Lower leg skin (tissue), 4 donors: ENCODE measurements at regions not wholly inside any gene's neighbourhood (a gene's known extent, or its start where the extent isn't known, plus 50 kb on each side); places are given as distances from the start of the nearest gene placed in this dataset.

Source experiments
- DNase-seq, 2 donors: peaks; one replicate each; pipeline ENCODE4 v3.0.0-alpha.2; 2019; ENCODE audit warnings: low spot score in 2 of 2
- H3K4me3 ChIP-seq: fragments of 200-600 bp; sonication (generic); 2 replicates; pipeline ENCODE4 v1.5.1; 2017; ENCODE audit warnings: mild to moderate bottlenecking, low read depth; ENCODE audit not compliant: poor library complexity, severe bottlenecking
- POLR2A ChIP-seq, 2 donors: fragments of 450-650 bp; IDR thresholded peaks; one replicate each; pipeline ENCODE4 v1.6.1; 2016 to 2017; ENCODE audit warnings: antibody characterized with exemption in 2 of 2, mild to moderate bottlenecking in 1 of 2, moderate library complexity in 1 of 2
- WGBS, 2 donors: methylation state at CpG; one replicate each; pipeline ENCODE4 v1.1.5; 2018; 5-methylcytosine and 5-hydroxymethylcytosine counted together
- intact Hi-C: fragments of 100-400 bp; cut with DNase I; formaldehyde crosslinking; loops from one replicate; pipeline ENCODE4 v1.15.0; 2023; ENCODE audit warnings: low total_unique reads
- TF ChIP-seq, protein P1 (sequence below), 3 donors: fragments of 450-650 bp; IDR thresholded peaks; one replicate each; pipeline ENCODE4 v1.5.1; 2016; ENCODE audit warnings: antibody characterized with exemption in 3 of 3, mild to moderate bottlenecking in 3 of 3, moderate library complexity in 2 of 3

DNA sequence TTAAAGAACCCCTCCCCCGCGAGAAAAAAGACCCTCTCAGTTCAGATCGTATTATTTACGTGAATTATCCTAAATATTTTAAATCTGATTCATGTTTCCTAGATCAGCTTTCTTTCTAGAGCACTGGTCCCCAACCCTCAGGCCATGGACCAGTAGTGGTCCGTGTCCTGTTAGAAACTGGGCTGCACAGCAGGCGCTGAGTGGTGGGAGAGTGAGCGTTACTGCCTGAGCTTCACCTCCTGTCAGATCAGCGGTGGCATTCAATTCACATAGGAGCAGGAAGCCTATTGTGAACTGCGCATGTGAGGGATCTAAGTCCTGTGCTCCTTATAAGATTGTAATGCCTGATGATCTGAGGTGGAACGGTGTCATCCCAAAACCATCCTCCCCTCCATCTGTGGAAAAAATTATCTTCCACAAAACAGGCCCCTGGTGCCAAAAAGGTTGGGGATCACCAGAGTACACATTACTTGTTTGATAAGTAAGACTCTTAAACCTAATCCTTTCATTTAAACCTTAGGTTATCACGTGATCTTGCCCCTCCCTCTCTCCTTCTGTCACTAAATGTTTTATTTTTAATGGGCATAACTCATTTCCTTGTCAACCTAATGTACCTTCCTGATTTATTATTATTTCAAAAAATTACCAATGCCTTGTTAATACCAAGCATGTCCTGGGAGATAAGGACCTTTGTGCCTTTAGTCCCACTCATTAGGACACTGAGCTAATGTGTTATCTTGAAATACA, 442.9 kb downstream of the TLL1 start:
- intact Hi-C loops, result no loop called here
- WGBS, 2 donors, result 89 to 91% methylated on average over 11 of the region's 11 CpGs
- H3K4me3 ChIP-seq, result no peak overlapping the region
- DNase-seq, result no peak
- TF ChIP-seq, protein P1, sequence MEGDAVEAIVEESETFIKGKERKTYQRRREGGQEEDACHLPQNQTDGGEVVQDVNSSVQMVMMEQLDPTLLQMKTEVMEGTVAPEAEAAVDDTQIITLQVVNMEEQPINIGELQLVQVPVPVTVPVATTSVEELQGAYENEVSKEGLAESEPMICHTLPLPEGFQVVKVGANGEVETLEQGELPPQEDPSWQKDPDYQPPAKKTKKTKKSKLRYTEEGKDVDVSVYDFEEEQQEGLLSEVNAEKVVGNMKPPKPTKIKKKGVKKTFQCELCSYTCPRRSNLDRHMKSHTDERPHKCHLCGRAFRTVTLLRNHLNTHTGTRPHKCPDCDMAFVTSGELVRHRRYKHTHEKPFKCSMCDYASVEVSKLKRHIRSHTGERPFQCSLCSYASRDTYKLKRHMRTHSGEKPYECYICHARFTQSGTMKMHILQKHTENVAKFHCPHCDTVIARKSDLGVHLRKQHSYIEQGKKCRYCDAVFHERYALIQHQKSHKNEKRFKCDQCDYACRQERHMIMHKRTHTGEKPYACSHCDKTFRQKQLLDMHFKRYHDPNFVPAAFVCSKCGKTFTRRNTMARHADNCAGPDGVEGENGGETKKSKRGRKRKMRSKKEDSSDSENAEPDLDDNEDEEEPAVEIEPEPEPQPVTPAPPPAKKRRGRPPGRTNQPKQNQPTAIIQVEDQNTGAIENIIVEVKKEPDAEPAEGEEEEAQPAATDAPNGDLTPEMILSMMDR (IDR thresholded peaks at IDR 0.05), result no peak
- TF ChIP-seq POLR2A (IDR thresholded peaks at IDR 0.05), result no peak

DNA sequence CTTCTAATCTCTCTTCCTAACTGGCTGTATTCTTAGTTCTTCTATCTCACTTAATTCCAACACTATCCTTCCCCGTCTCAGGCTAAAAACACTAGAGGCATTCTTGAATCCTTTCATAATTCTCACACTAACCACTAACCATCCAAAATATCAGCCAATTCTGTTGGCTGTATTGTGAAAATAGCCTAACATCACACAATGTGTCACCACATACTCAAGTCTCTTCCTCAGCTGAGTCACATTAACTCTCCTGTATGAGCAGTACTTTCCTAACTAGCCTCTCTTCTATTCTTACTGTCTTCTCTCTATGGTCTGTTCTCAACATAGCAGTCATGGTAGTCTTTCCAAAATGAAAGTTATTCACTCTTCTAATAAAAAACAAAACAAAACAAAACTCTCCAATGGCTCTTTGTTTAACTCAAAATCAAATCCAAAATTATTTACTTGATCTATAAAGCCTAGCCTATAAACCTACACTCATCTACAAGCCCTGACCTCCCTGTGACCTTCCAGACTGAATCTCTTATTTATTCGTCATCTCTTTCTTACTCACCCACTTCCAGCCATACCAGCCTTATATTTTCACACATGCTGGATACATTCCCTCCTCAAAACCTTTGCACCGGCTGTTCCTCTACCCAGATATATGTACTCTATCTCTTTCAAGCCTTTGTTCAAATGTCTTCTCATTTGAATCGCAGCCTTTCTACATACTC, 445.9 kb downstream of the TLL1 start:
- H3K4me3 ChIP-seq, result no peak overlapping the region
- 78 to 87% methylated on average over 4 of the region's 4 CpGs for WGBS, 2 donors
- TF ChIP-seq, protein P1 (IDR thresholded peaks at IDR 0.05), result no peak
- TF ChIP-seq POLR2A (IDR thresholded peaks at IDR 0.05), result no peak
- DNase-seq, result no peak
- intact Hi-C loops, result no loop called here

DNA sequence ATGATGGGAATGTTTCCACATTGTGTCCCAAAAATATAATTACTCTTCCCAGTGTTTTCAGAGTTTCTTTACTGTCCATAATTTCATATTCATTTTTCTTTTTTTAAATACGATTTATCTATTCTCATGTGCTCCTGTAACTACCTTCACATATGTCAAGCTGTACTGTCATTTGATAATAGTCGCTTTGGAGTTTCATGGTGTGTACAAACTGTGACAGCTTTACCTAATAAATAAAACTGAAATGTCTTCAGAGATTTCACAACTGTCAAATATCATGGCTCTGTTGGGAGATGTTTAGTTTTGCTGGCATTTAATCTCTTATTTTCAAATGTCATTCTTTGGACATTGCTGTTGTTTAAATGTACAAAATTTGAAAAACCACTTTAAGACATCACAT, 450.2 kb downstream of the TLL1 start:
- no peak overlapping the region for H3K4me3 ChIP-seq
- intact Hi-C loops, result no loop called here
- whole genome bisulfite sequencing, 2 donors, result 83 to 86% methylated on average over 2 of the region's 2 CpGs
- no peak for DNase-seq
- TF ChIP-seq POLR2A (IDR thresholded peaks at IDR 0.05), result no peak
- TF ChIP-seq, protein P1 (IDR thresholded peaks at IDR 0.05), result no peak

DNA sequence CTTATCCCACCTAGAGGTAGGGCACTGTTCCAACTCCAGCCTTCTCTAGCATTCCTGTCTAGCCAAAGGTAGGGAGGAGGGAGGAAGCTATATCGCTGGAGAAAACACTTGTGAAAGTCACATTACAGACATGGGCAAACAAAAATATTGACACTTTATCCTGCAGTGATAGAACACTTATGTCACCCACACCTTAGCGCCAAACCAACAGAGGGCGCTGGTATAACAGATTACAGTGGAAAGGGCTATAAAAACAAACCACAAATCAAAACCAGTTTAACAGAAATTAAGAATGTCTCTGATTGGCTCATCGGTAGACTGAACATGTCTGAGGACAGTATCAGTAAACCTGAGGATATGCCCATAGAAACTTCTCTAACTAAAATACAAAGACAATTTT, 451.3 kb downstream of the TLL1 start:
- WGBS, 2 donors, result 56 to 69% methylated on average over 4 of the region's 4 CpGs
- TF ChIP-seq, protein P1 (IDR thresholded peaks at IDR 0.05), result no peak
- TF ChIP-seq POLR2A (IDR thresholded peaks at IDR 0.05), result no peak
- intact Hi-C loops, result no loop called here
- no peak overlapping the region for H3K4me3 ChIP-seq
- no peak for DNase-seq

DNA sequence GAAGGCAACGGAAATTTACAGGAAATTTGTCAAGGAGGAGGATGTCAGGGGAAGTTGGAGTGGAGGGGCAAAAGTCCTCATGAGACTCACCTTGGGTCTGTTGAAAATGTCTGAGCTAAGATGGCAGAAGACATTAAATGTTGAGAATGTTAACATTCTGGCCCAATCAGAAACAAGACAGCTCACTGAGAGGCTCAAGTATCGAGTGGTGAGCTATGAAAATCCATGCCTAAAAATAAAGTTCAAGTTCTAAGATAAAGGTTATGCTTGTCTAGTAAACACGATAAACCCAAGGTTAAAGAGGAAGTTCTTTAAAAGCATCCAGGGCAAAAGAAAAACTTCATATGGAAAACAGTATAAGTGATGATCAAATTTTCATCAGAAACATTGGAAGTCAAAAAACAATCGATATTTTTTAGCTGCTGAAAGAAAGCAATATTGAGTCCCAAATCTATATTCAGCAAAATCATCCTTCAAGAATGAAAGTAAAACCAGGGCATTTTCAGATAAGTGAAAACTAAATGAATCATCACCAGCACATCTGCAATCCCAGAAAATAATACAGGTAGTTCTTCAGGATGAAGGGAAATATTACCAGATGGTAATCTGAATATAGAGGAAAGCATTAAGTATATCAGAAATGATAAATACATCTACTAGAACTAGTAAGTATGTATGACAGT, 462.4 kb downstream of the TLL1 start:
- intact Hi-C loops, result no loop called here
- 63 to 74% methylated on average over 4 of the region's 4 CpGs for WGBS, 2 donors
- no peak for DNase-seq
- no peak for TF ChIP-seq POLR2A (IDR thresholded peaks at IDR 0.05)
- TF ChIP-seq, protein P1 (IDR thresholded peaks at IDR 0.05), result no peak
- H3K4me3 ChIP-seq, result no peak overlapping the region
